Caco-2 (cell line): ENCODE measurements at regions not wholly inside any gene's neighbourhood (a gene's known extent, or its start where the extent isn't known, plus 50 kb on each side); places are given as distances from the start of the nearest gene placed in this dataset.

ENCODE experiments used
- BruUV-seq: library from RNA; stranded (reverse); fragments of 400-500 nt; replicated peaks from 2 replicates; lab custom pipeline; 2021; lab: Mats Ljungman, UMichigan
- CTCF ChIA-PET: fragments of 300-600 bp; sonication (Branson Sonifier 250); formaldehyde crosslinking; loops from one replicate; lab custom pipeline; 2022; ENCODE audit warnings: antibody characterized with exemption; lab: Charles Lee
- POLR2A ChIA-PET: fragments of 300-600 bp; sonication (Branson Sonifier 250); formaldehyde crosslinking; loops from one replicate; lab custom pipeline; 2022; ENCODE audit warnings: antibody characterized with exemption; lab: Charles Lee
- DNase-seq, 2 experiments: peaks; one replicate each; pipeline versions ENCODE4 v3.0.0 to v3.0.0-alpha.2; 2020 to 2022
- H3K27me3 ChIP-seq: replicated peaks from 2 replicates; pipeline ENCODE4 v1.6.0; 2011; ENCODE audit warnings: low read length; ENCODE audit not compliant: control insufficient read depth, insufficient read depth
- H3K36me3 ChIP-seq: 2 replicates; pipeline ENCODE4 v1.5.1; 2011; ENCODE audit warnings: low read length; ENCODE audit not compliant: control insufficient read depth, insufficient read depth
- H3K4me1 ChIP-seq: fragments of 250-450 bp; sonication (Bioruptor Pico); 2 replicates; pipeline ENCODE4 v1.5.1; 2020; ENCODE audit warnings: mild to moderate bottlenecking
- H3K4me3 ChIP-seq: 2 replicates; pipeline ENCODE4 v1.5.1; 2011; ENCODE audit warnings: low read depth, mild to moderate bottlenecking, control low read depth, low read length
- H3K9me3 ChIP-seq: fragments of 250-450 bp; sonication (Bioruptor Pico); 2 replicates; pipeline ENCODE4 v1.5.1; 2020; ENCODE audit warnings: mild to moderate bottlenecking, moderate library complexity
- H3K27ac Mint-ChIP-seq: one replicate; pipeline ENCODE4 v1.8.0; 2022; ENCODE audit warnings: mixed read lengths; ENCODE audit not compliant: unreplicated experiment
- H3K27me3 Mint-ChIP-seq: one replicate; pipeline ENCODE4 v1.8.0; 2022; ENCODE audit warnings: mixed read lengths; ENCODE audit not compliant: insufficient read depth, unreplicated experiment
- H3K36me3 Mint-ChIP-seq: one replicate; pipeline ENCODE4 v1.8.0; 2022; ENCODE audit warnings: mild to moderate bottlenecking, mixed read lengths; ENCODE audit not compliant: insufficient read depth, unreplicated experiment
- H3K4me1 Mint-ChIP-seq: one replicate; pipeline ENCODE4 v1.8.0; 2022; ENCODE audit warnings: low read depth, mixed read lengths; ENCODE audit not compliant: unreplicated experiment
- H3K4me3 Mint-ChIP-seq: one replicate; pipeline ENCODE4 v1.8.0; 2022; ENCODE audit warnings: mild to moderate bottlenecking, moderate library complexity, mixed read lengths; ENCODE audit not compliant: unreplicated experiment
- H3K9me3 Mint-ChIP-seq: one replicate; pipeline ENCODE4 v1.8.0; 2022; ENCODE audit warnings: mixed read lengths; ENCODE audit not compliant: unreplicated experiment
- intact Hi-C: fragments of 100-400 bp; cut with micrococcal nuclease; formaldehyde crosslinking; loops from one replicate; pipeline ENCODE4 v1.10.0; 2022; ENCODE audit not compliant: unreplicated experiment
- TF ChIP-seq, protein P1 (sequence below), 2 experiments: fragments of 200-600 bp in 1 of 2; IDR thresholded peaks; 1 replicate in 1 of 2; 2 replicates in 1 of 2; pipeline versions ENCODE4 v1.5.1 to v1.8.0; 2011 to 2022; ENCODE audit warnings: antibody characterized with exemption in 1 of 2, control low read depth in 1 of 2, inconsistent platforms in 1 of 2, low read depth in 1 of 2, low read length in 1 of 2, mild to moderate bottlenecking in 1 of 2, moderate library complexity in 1 of 2; ENCODE audit not compliant: insufficient read depth in 1 of 2, severe bottlenecking in 1 of 2, unreplicated experiment in 1 of 2

DNA sequence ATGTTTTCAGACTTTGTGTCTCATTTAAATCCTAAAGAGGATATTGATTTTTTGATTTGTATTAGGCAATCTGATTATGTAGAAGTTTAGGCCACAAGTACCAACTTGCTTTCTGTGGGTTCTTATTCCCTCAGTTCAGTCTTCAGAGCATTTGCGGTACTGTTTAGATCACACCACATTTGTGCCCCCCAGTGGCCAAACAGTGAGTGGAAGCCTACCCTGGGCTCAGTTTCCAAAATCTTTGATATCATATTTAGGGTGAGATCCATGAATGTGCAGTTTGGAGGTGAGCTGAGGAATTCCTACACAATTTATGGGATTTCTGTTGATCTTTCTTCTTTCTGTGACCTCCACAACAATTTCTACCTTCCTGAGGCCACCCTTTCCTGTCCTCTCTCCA is 92.3 kb upstream of the FUT9 start:
- DNase-seq, result peak in 1 of 2 experiments; percentile 32
- H3K27me3 ChIP-seq, result no peaks in the 10 kb centered on the region
- ChIA-PET CTCF (no interaction called here), POLR2A (no interaction called here)
- intact Hi-C loops, result loop anchor here (1.0 to 5.0 kb wide), 3 partner anchors 275 to 561 kb away; no protein-coding TSS in a partner anchor
- peaks cover 2% of the 10 kb centered on the region for H3K27me3 Mint-ChIP-seq
- no peaks in the 10 kb centered on the region for H3K4me1 Mint-ChIP-seq
- H3K36me3 Mint-ChIP-seq, result no peaks in the 10 kb centered on the region
- H3K9me3 Mint-ChIP-seq, result no peaks in the 10 kb centered on the region
- no peaks in the 10 kb centered on the region for H3K4me1 ChIP-seq
- no peak overlapping the region for H3K27ac Mint-ChIP-seq
- no peak overlapping the region for H3K4me3 Mint-ChIP-seq
- H3K36me3 ChIP-seq, result no peaks in the 10 kb centered on the region
- TF ChIP-seq, protein P1, sequence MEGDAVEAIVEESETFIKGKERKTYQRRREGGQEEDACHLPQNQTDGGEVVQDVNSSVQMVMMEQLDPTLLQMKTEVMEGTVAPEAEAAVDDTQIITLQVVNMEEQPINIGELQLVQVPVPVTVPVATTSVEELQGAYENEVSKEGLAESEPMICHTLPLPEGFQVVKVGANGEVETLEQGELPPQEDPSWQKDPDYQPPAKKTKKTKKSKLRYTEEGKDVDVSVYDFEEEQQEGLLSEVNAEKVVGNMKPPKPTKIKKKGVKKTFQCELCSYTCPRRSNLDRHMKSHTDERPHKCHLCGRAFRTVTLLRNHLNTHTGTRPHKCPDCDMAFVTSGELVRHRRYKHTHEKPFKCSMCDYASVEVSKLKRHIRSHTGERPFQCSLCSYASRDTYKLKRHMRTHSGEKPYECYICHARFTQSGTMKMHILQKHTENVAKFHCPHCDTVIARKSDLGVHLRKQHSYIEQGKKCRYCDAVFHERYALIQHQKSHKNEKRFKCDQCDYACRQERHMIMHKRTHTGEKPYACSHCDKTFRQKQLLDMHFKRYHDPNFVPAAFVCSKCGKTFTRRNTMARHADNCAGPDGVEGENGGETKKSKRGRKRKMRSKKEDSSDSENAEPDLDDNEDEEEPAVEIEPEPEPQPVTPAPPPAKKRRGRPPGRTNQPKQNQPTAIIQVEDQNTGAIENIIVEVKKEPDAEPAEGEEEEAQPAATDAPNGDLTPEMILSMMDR (IDR thresholded peaks at IDR 0.05; ENCODE audit: insufficient read depth in 1 of 2, low read depth in 1 of 2, low read length in 1 of 2, severe bottlenecking in 1 of 2, unreplicated experiment in 1 of 2), result peak; percentile 46 to 55
- no peaks in the 10 kb centered on the region for H3K9me3 ChIP-seq
- H3K4me3 ChIP-seq, result no peak overlapping the region
- BruUV-seq, result no TSS peak

DNA sequence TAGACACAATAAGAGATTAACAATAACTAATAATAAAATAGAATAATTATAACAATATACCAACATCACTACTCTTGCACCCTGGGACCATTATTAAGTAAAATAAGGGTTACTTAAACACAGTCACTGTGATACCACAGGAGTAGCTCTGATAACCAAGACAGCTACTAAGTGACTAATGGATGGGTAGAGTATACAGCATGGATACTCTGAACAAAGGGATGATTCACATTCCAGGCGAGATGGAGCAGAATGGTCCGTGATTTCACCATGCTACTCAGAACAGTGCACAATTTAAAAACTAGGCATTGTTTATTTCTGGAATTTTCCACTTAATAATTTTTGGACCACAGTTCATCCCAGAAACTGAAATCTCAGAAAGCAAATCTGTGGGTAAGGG is 80.0 kb upstream of the FUT9 start:
- H3K4me3 Mint-ChIP-seq, result no peak overlapping the region
- H3K27me3 Mint-ChIP-seq, result no peaks in the 10 kb centered on the region
- TF ChIP-seq, protein P1 (IDR thresholded peaks at IDR 0.05; ENCODE audit: insufficient read depth in 1 of 2, low read depth in 1 of 2, low read length in 1 of 2, severe bottlenecking in 1 of 2, unreplicated experiment in 1 of 2), result no peak
- no peaks in the 10 kb centered on the region for H3K9me3 ChIP-seq
- no peaks in the 10 kb centered on the region for H3K4me1 Mint-ChIP-seq
- intact Hi-C loops, result no loop called here
- H3K36me3 ChIP-seq, result no peaks in the 10 kb centered on the region
- no peaks in the 10 kb centered on the region for H3K4me1 ChIP-seq
- no peaks in the 10 kb centered on the region for H3K36me3 Mint-ChIP-seq
- no peak overlapping the region for H3K27ac Mint-ChIP-seq
- no peaks in the 10 kb centered on the region for H3K27me3 ChIP-seq
- no TSS peak for BruUV-seq
- ChIA-PET POLR2A (no interaction called here), CTCF (no interaction called here)
- H3K9me3 Mint-ChIP-seq, result no peaks in the 10 kb centered on the region
- DNase-seq, result no peak
- H3K4me3 ChIP-seq, result no peak overlapping the region

DNA sequence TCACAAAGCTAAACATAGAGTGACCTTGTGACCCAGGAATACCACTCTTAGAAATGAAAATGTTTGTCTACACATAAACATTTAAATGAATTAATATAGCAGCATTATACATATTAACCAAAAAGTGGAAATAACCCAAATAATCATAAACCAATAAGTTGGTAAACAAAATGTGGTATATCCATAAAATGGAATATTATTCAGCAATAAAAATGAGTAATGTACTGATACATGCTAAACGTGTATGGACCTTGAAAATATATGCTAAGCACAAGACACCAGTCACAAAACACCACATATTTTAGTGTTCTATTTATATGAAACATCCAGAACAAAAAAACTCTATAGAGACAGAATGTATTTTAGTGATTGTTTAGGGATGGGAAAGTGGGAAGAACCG is 68.9 kb upstream of the FUT9 start:
- Histone ChIP-seq H3K4me3 (no peak overlapping the region), H3K4me1 (no peaks in the 10 kb centered on the region), H3K9me3 (peaks cover 4% of the 10 kb centered on the region; the same call in 1 of the 2 replicates), H3K36me3 (no peaks in the 10 kb centered on the region), H3K27me3 (no peaks in the 10 kb centered on the region)
- ChIA-PET POLR2A (no interaction called here), CTCF (no interaction called here)
- BruUV-seq, result no TSS peak
- no peak overlapping the region for H3K4me3 Mint-ChIP-seq
- intact Hi-C loops, result no loop called here
- TF ChIP-seq, protein P1 (IDR thresholded peaks at IDR 0.05; ENCODE audit: insufficient read depth in 1 of 2, low read depth in 1 of 2, low read length in 1 of 2, severe bottlenecking in 1 of 2, unreplicated experiment in 1 of 2), result no peak
- H3K36me3 Mint-ChIP-seq, result no peaks in the 10 kb centered on the region
- H3K27me3 Mint-ChIP-seq, result no peaks in the 10 kb centered on the region
- DNase-seq, result no peak
- no peaks in the 10 kb centered on the region for H3K4me1 Mint-ChIP-seq
- H3K9me3 Mint-ChIP-seq, result no peaks in the 10 kb centered on the region
- no peak overlapping the region for H3K27ac Mint-ChIP-seq
